A549 (cell line): ENCODE measurements at regions not wholly inside any gene's neighbourhood (a gene's known extent, or its start where the extent isn't known, plus 50 kb on each side); places are given as distances from the start of the nearest gene placed in this dataset.

Source experiments
- BHLHE40 ChIP-seq: IDR thresholded peaks from 2 replicates; pipeline ENCODE4 v1.6.1; 2012; ENCODE audit warnings: low read depth, low read length, inconsistent platforms
- FOSL2 ChIP-seq, 2 experiments: fragments of 450-650 bp in 1 of 2; fragments of >200 bp in 1 of 2; sonication (Bioruptor Twin) in 1 of 2; formaldehyde crosslinking; IDR thresholded peaks; 2 replicates each; pipeline versions ENCODE4 v1.5.0 to v1.6.1; 2016 to 2020; ENCODE audit warnings: mild to moderate bottlenecking in 1 of 2, moderate library complexity in 1 of 2
- HDAC2 ChIP-seq: fragments of 200-600 bp; sonication (generic); IDR thresholded peaks from 2 replicates; pipeline ENCODE4 v1.6.1; 2016
- POLR2A ChIP-seq: IDR thresholded peaks from 2 replicates; pipeline ENCODE4 v1.6.1; 2012; ENCODE audit warnings: mild to moderate bottlenecking, low read length
- POLR2AphosphoS2 ChIP-seq: conservative IDR thresholded peaks from 2 replicates; pipeline ENCODE4 v1.6.1; 2012; ENCODE audit warnings: low read length, improper control_type of control experiment, inconsistent platforms
- RAD21 ChIP-seq, 2 experiments: fragments of >200 bp in 1 of 2; sonication (Bioruptor Twin) in 1 of 2; formaldehyde crosslinking in 1 of 2; IDR thresholded peaks in 1 of 2; conservative IDR thresholded peaks in 1 of 2; 2 replicates in 1 of 2; 3 replicates in 1 of 2; pipeline ENCODE4 v1.6.1; 2012 to 2018; ENCODE audit warnings: inconsistent platforms in 1 of 2
- TF ChIP-seq, protein P1 (sequence below): fragments of 200-600 bp; sonication (generic); IDR thresholded peaks from 2 replicates; pipeline ENCODE4 v1.6.1; 2016; ENCODE audit warnings: antibody characterized with exemption, mild to moderate bottlenecking, moderate library complexity
- TF ChIP-seq, protein P2 (sequence below): IDR thresholded peaks from 2 replicates; pipeline ENCODE4 v1.6.1; 2012
- TF ChIP-seq, protein P3 (sequence below): fragments of >200 bp; sonication (Bioruptor Twin); formaldehyde crosslinking; IDR thresholded peaks from 3 replicates; pipeline ENCODE4 v1.5.1; 2016

DNA sequence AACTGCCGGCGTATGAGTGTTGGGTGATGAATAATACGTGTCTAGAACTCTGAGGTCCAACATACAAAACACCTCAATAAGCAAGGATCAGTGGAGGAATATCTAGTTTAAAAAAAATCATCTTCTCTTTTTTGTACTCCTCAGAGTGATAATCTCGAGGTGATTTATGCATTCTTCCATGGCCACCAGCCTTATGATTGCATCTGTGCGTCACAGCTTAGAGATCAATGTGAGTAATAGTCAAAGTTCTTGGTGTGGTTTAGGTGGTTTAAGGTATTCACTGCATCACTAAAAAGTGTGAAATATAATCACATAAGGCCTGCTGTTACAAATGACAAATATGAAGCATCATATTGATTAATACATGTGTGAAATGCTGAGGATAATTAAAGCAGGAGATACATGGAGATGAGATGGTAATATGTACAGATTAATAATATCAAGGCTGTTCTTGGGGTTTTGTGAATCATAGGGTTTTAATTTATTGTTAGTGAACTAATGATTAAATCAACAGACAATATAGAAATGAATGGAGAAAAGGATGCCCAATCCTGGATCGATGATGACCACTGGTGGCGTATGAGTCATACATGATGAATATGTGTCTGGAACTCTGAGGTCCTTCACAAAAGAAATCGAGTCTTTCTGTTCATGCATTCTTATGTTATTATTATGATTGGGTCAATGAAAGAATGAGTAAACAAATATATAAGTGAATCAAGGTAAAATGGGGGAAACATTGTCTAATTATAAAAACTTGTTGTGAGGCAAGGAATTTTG is 68.8 kb upstream of the RTL1 start:
- TF ChIP-seq POLR2A = no peak
- TF ChIP-seq, protein P1, sequence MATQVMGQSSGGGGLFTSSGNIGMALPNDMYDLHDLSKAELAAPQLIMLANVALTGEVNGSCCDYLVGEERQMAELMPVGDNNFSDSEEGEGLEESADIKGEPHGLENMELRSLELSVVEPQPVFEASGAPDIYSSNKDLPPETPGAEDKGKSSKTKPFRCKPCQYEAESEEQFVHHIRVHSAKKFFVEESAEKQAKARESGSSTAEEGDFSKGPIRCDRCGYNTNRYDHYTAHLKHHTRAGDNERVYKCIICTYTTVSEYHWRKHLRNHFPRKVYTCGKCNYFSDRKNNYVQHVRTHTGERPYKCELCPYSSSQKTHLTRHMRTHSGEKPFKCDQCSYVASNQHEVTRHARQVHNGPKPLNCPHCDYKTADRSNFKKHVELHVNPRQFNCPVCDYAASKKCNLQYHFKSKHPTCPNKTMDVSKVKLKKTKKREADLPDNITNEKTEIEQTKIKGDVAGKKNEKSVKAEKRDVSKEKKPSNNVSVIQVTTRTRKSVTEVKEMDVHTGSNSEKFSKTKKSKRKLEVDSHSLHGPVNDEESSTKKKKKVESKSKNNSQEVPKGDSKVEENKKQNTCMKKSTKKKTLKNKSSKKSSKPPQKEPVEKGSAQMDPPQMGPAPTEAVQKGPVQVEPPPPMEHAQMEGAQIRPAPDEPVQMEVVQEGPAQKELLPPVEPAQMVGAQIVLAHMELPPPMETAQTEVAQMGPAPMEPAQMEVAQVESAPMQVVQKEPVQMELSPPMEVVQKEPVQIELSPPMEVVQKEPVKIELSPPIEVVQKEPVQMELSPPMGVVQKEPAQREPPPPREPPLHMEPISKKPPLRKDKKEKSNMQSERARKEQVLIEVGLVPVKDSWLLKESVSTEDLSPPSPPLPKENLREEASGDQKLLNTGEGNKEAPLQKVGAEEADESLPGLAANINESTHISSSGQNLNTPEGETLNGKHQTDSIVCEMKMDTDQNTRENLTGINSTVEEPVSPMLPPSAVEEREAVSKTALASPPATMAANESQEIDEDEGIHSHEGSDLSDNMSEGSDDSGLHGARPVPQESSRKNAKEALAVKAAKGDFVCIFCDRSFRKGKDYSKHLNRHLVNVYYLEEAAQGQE = no peak
- no peak for TF ChIP-seq RAD21 (conservative IDR thresholded peaks at IDR 0.05 in 1 of 2, IDR thresholded peaks at IDR 0.05 in 1 of 2)
- TF ChIP-seq HDAC2 = no peak
- no peak for TF ChIP-seq FOSL2 (IDR thresholded peaks at IDR 0.05)
- TF ChIP-seq FOSL2 (CRISPR knock-in tag; IDR thresholded peaks at IDR 0.05) = peak; percentile 65; the same call in 1 of the 2 replicates
- TF ChIP-seq, protein P2, sequence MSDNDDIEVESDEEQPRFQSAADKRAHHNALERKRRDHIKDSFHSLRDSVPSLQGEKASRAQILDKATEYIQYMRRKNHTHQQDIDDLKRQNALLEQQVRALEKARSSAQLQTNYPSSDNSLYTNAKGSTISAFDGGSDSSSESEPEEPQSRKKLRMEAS = no peak
- TF ChIP-seq, protein P3, sequence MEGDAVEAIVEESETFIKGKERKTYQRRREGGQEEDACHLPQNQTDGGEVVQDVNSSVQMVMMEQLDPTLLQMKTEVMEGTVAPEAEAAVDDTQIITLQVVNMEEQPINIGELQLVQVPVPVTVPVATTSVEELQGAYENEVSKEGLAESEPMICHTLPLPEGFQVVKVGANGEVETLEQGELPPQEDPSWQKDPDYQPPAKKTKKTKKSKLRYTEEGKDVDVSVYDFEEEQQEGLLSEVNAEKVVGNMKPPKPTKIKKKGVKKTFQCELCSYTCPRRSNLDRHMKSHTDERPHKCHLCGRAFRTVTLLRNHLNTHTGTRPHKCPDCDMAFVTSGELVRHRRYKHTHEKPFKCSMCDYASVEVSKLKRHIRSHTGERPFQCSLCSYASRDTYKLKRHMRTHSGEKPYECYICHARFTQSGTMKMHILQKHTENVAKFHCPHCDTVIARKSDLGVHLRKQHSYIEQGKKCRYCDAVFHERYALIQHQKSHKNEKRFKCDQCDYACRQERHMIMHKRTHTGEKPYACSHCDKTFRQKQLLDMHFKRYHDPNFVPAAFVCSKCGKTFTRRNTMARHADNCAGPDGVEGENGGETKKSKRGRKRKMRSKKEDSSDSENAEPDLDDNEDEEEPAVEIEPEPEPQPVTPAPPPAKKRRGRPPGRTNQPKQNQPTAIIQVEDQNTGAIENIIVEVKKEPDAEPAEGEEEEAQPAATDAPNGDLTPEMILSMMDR = no peak
- TF ChIP-seq POLR2AphosphoS2 = no peak
- no peak for TF ChIP-seq BHLHE40
